H1 (cell line): ENCODE measurements at regions not wholly inside any gene's neighbourhood (a gene's known extent, or its start where the extent isn't known, plus 50 kb on each side); places are given as distances from the start of the nearest gene placed in this dataset.

Experiments
- CTCF ChIA-PET: fragments of 300-600 bp; sonication (Branson Sonifier 250); formaldehyde crosslinking; loops from one replicate; lab custom pipeline; 2021; ENCODE audit not compliant: partially characterized antibody; lab: Charles Lee
- POLR2A ChIA-PET: fragments of 300-600 bp; sonication (Branson Sonifier 250); formaldehyde crosslinking; loops from one replicate; lab custom pipeline; 2021; ENCODE audit warnings: inconsistent platforms; ENCODE audit not compliant: partially characterized antibody; lab: Charles Lee
- DNase-seq, 2 experiments: peaks; one replicate each; pipeline versions ENCODE4 v3.0.0 to v3.0.0-alpha.2; 2010 to 2022; ENCODE audit warnings: low spot score in 2 of 2, low read depth in 1 of 2, mixed read lengths in 1 of 2
- FAIRE-seq: peaks from 2 replicates; lab custom pipeline; 2011; peaks lifted over from hg19 to GRCh38; lab: Jason Lieb, UNC
- H2AFZ ChIP-seq: 2 replicates; pipeline ENCODE4 v1.8.1; 2012; ENCODE audit warnings: low read length, inconsistent platforms
- H2AK5ac ChIP-seq: 2 replicates; pipeline ENCODE4 v1.6.1; 2013; ENCODE audit warnings: low read depth, low read length
- H2BK120ac ChIP-seq: replicated peaks from 2 replicates; pipeline ENCODE3; 2013; ENCODE audit warnings: low read depth, low read length, inconsistent platforms
- H2BK12ac ChIP-seq: 2 replicates; pipeline ENCODE4 v1.6.1; 2013; ENCODE audit warnings: low read depth, low read length
- H2BK15ac ChIP-seq: 2 replicates; pipeline ENCODE4 v1.6.1; 2013; ENCODE audit warnings: low read length
- H2BK20ac ChIP-seq: 2 replicates; pipeline ENCODE4 v1.6.1; 2013; ENCODE audit warnings: low read length
- H2BK5ac ChIP-seq: 2 replicates; pipeline ENCODE4 v1.6.1; 2013; ENCODE audit warnings: low read depth, low read length
- H3K14ac ChIP-seq: 2 replicates; pipeline ENCODE4 v1.6.1; 2013; ENCODE audit warnings: inconsistent platforms; ENCODE audit not compliant: insufficient read length
- H3K18ac ChIP-seq: 2 replicates; pipeline ENCODE4 v1.6.1; 2013; ENCODE audit warnings: low read length; ENCODE audit errors: extremely low read depth
- H3K23ac ChIP-seq: 2 replicates; pipeline ENCODE4 v1.6.1; 2013; ENCODE audit warnings: inconsistent platforms; ENCODE audit not compliant: insufficient read length
- H3K23me2 ChIP-seq: 2 replicates; pipeline ENCODE4 v1.6.1; 2013; ENCODE audit warnings: low read depth, low read length
- H3K27ac ChIP-seq: 2 replicates; pipeline ENCODE4 v1.6.1; 2011; ENCODE audit warnings: low read depth, low read length, inconsistent platforms
- H3K27me3 ChIP-seq, 4 experiments: replicated peaks in 1 of 4; 1 replicate in 1 of 4; 2 replicates in 3 of 4; pipeline versions ENCODE4 v1.6.1 to v1.8.1; 2011 to 2013; ENCODE audit warnings: low read length in 3 of 4, mild to moderate bottlenecking in 3 of 4, inconsistent platforms in 2 of 4, mixed read lengths in 2 of 4, moderate library complexity in 1 of 4; ENCODE audit not compliant: control insufficient read depth in 3 of 4, insufficient read depth in 3 of 4; ENCODE audit errors: extremely low read depth in 1 of 4
- H3K36me3 ChIP-seq, 4 experiments: 2 replicates each; pipeline versions ENCODE4 v1.6.1 to v1.8.1; 2011 to 2013; ENCODE audit warnings: mild to moderate bottlenecking in 4 of 4, low read length in 3 of 4, moderate library complexity in 2 of 4, control low read depth in 1 of 4, inconsistent platforms in 1 of 4; ENCODE audit not compliant: insufficient read depth in 4 of 4, control insufficient read depth in 2 of 4
- H3K4ac ChIP-seq: replicated peaks from 2 replicates; pipeline ENCODE3; 2013; ENCODE audit warnings: low read length, low read depth, mixed read lengths, inconsistent platforms; ENCODE audit not compliant: insufficient read length
- H3K4me1 ChIP-seq, 4 experiments: replicated peaks in 1 of 4; 1 replicate in 1 of 4; 2 replicates in 3 of 4; pipeline versions ENCODE4 v1.6.1 to v1.8.1; 2011 to 2013; ENCODE audit warnings: low read length in 3 of 4, inconsistent platforms in 2 of 4, mixed read lengths in 1 of 4; ENCODE audit not compliant: insufficient read depth in 4 of 4, control insufficient read depth in 3 of 4
- H3K4me2 ChIP-seq, 2 experiments: 2 replicates each; pipeline versions ENCODE4 v1.6.1 to v1.8.1; 2011 to 2013; ENCODE audit warnings: low read depth in 2 of 2, low read length in 2 of 2, control low read depth in 1 of 2, inconsistent platforms in 1 of 2, mild to moderate bottlenecking in 1 of 2; ENCODE audit not compliant: insufficient read depth in 1 of 2
- H3K4me3 ChIP-seq, 4 experiments: fragments of 200-600, 300-600 bp in 1 of 4; sonication (generic), shearing (Covaris generic), sonication (Bioruptor Twin) in 1 of 4; 2 replicates each; pipeline versions ENCODE4 v1.5.1 to v1.8.1; 2011 to 2016; ENCODE audit warnings: low read length in 4 of 4, low read depth in 3 of 4, control low read depth in 2 of 4, inconsistent platforms in 2 of 4, mild to moderate bottlenecking in 2 of 4, mixed read lengths in 1 of 4, moderate library complexity in 1 of 4; ENCODE audit not compliant: insufficient read depth in 2 of 4; ENCODE audit errors: extremely low read depth in 1 of 4
- H3K56ac ChIP-seq: replicated peaks from 2 replicates; pipeline ENCODE3; 2013; ENCODE audit warnings: low read depth, mild to moderate bottlenecking, mixed read lengths, low read length, inconsistent platforms; ENCODE audit not compliant: insufficient read length
- H3K79me1 ChIP-seq: 2 replicates; pipeline ENCODE4 v1.6.1; 2013; ENCODE audit warnings: low read depth, low read length, control low read depth
- H3K79me2 ChIP-seq, 2 experiments: 2 replicates each; pipeline versions ENCODE4 v1.6.1 to v1.8.1; 2012 to 2013; ENCODE audit warnings: low read length in 2 of 2, mild to moderate bottlenecking in 2 of 2, inconsistent platforms in 1 of 2; ENCODE audit not compliant: insufficient read depth in 2 of 2, control insufficient read depth in 1 of 2
- H3K9ac ChIP-seq, 4 experiments: replicated peaks in 1 of 4; 1 replicate in 1 of 4; 2 replicates in 3 of 4; pipeline versions ENCODE4 v1.6.1 to v1.8.1; 2011 to 2013; ENCODE audit warnings: low read depth in 3 of 4, low read length in 3 of 4, control low read depth in 2 of 4, mild to moderate bottlenecking in 2 of 4, moderate library complexity in 2 of 4, inconsistent platforms in 1 of 4; ENCODE audit errors: extremely low read depth in 1 of 4
- H3K9me3 ChIP-seq, 2 experiments: 2 replicates each; pipeline versions ENCODE4 v1.6.1 to v1.8.1; 2012 to 2013; ENCODE audit warnings: mild to moderate bottlenecking in 2 of 2, moderate library complexity in 2 of 2, control low read depth in 1 of 2, inconsistent platforms in 1 of 2, low read depth in 1 of 2, low read length in 1 of 2, mixed read lengths in 1 of 2; ENCODE audit not compliant: insufficient read depth in 2 of 2
- H4K20me1 ChIP-seq, 2 experiments: replicated peaks in 1 of 2; 2 replicates each; pipeline versions ENCODE3 to v1.8.1; 2011 to 2013; ENCODE audit warnings: inconsistent platforms in 2 of 2, low read length in 2 of 2, mild to moderate bottlenecking in 1 of 2; ENCODE audit not compliant: insufficient read depth in 2 of 2, control insufficient read depth in 1 of 2
- H4K5ac ChIP-seq: 2 replicates; pipeline ENCODE4 v1.6.1; 2013; ENCODE audit warnings: low read length, low read depth, mixed read lengths, inconsistent platforms; ENCODE audit not compliant: insufficient read length
- H4K8ac ChIP-seq: 2 replicates; pipeline ENCODE4 v1.8.0; 2013; ENCODE audit warnings: mild to moderate bottlenecking, moderate library complexity, low read length, inconsistent platforms; ENCODE audit not compliant: insufficient read depth; ENCODE audit errors: extremely low read depth
- H4K91ac ChIP-seq: replicated peaks from 2 replicates; pipeline ENCODE3; 2013; ENCODE audit warnings: low read length, mixed read lengths, inconsistent platforms; ENCODE audit not compliant: insufficient read length
- TEAD4 ChIP-seq: IDR thresholded peaks from 2 replicates; pipeline ENCODE4 v1.6.1; 2012; ENCODE audit warnings: low read depth, low read length, inconsistent platforms, mixed read lengths
- WGBS, 2 experiments: shearing (Covaris generic) in 1 of 2; methylation state at CpG; one replicate each; pipeline versions ENCODE4 v1.1.6 to v1.1.7; 2013 to 2015; ENCODE audit warnings: low lambda C conversion rate in 2 of 2, mixed read lengths in 2 of 2, inconsistent platforms in 1 of 2, low coverage in 1 of 2, missing lambda C conversion rate in 1 of 2; ENCODE audit not compliant: insufficient replicate concordance in 2 of 2, insufficient coverage in 1 of 2, insufficient read length in 1 of 2; ENCODE audit errors: extremely low coverage in 1 of 2, missing lambda C conversion rate in 1 of 2; 5-methylcytosine and 5-hydroxymethylcytosine counted together

- no peak for FAIRE-seq
- H3K27ac ChIP-seq = no peak overlapping the region
- no peaks in the 10 kb centered on the region for H4K20me1 ChIP-seq
- peak overlapping the region in 1 of 2 experiments; percentile 11; a peak in 2 of 4 replicates for H3K4me2 ChIP-seq
- POLR2A ChIA-PET = no interaction called here
- H3K36me3 ChIP-seq = no peaks in the 10 kb centered on the region
- no peak overlapping the region for H3K4ac ChIP-seq
- no peak overlapping the region for H3K56ac ChIP-seq
- H4K91ac ChIP-seq = peak overlapping the region; percentile 39
- no peaks in the 10 kb centered on the region for H3K9me3 ChIP-seq
- no peak overlapping the region for H3K14ac ChIP-seq
- 0 out of 2 replicates have a peak overlapping the region, but pooled peaks have one; percentile 13 for H2BK20ac ChIP-seq
- H4K8ac ChIP-seq = no peak overlapping the region
- H3K23me2 ChIP-seq = no peaks in the 10 kb centered on the region
- WGBS, 2 experiments = 20% methylated on average over 3 of the region's 3 CpGs; no CpG with 5 or more reads in 1 of the 2 experiments
- H2AFZ ChIP-seq = no peak overlapping the region
- H3K27me3 ChIP-seq = no peaks in the 10 kb centered on the region
- no peak overlapping the region for H2BK15ac ChIP-seq
- H2BK12ac ChIP-seq = no peak overlapping the region; the same call in 1 of the 2 replicates
- peaks cover 0 to 8% (median 3%) of the 10 kb centered on the region in 4 experiments; a peak in 2 of 7 replicates for H3K4me1 ChIP-seq
- H2BK120ac ChIP-seq = no peak overlapping the region
- no peaks in the 10 kb centered on the region for H3K79me2 ChIP-seq
- CTCF ChIA-PET = no interaction called here
- H3K9ac ChIP-seq = no peak overlapping the region
- H3K18ac ChIP-seq = no peak overlapping the region
- 0 out of 2 replicates have a peak overlapping the region, but pooled peaks have one; percentile 75 for H2AK5ac ChIP-seq
- H4K5ac ChIP-seq = no peak overlapping the region
- no peak overlapping the region for H3K23ac ChIP-seq
- H2BK5ac ChIP-seq = no peak overlapping the region
- no peaks in the 10 kb centered on the region for H3K79me1 ChIP-seq
- H3K4me3 ChIP-seq = no peak overlapping the region
- no peak for DNase-seq
- TF ChIP-seq TEAD4 = 0 out of 2 replicates have a peak, but pooled peaks have one; percentile 11
These were observed 177.9 kb upstream of the MAP3K1 start for GRCh38 chr5:56637321-56637920.
